ENCODE measurements at regions not wholly inside any gene's neighbourhood (a gene's known extent, or its start where the extent isn't known, plus 50 kb on each side); places are given as distances from the start of the nearest gene placed in this dataset.

DNA sequence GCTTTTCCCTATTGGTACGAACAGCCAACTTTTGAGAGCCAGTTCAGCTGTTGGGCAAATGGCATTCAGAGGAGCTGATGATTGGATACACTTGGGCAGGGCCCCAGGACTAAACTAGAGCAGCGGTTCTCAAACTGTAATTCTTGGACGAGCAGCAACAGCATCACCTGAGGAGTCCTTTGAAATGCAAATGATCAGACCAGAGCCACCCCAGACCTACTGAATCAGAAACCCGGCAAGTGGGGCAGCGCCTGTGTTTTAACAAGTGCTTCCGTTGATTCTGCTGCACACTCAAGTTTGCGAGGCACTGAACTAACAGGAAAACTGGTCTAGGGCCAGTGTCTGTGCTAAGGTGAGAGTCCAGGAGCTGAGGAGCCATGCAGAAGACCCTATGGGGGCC is 239.7 kb downstream of the UACA start:
- 60% methylated on average over 1 of the region's 7 CpGs for WGBS (ENCODE audit: insufficient coverage, low coverage, low lambda C conversion rate, missing lambda C conversion rate)
- no peak overlapping the region for H3K4me3 ChIP-seq
- H3K27me3 ChIP-seq = no peaks in the 10 kb centered on the region
- H3K27ac ChIP-seq = no peak overlapping the region
- no peaks in the 10 kb centered on the region for H3K9me3 ChIP-seq
- TF ChIP-seq POLR2A (IDR thresholded peaks at IDR 0.05) = no peak
- TF ChIP-seq CTCF (IDR thresholded peaks at IDR 0.05) = no peak
- no peak for ATAC-seq
- intact Hi-C loops (cut with DNase I) = no loop called here
- no peaks in the 10 kb centered on the region for H3K36me3 ChIP-seq
- DNase-seq = peak in 1 of 3 donors; percentile 12
- H3K4me1 ChIP-seq = peaks cover 0 to 4% (median 0%) of the 10 kb centered on the region in 4 donors

GRCh38 chr15:70523192-70523591 is 240.2 kb downstream of the UACA start:
- Histone ChIP-seq H3K4me3 (no peak overlapping the region), H3K4me1 (peaks cover 0 to 4% (median 0%) of the 10 kb centered on the region in 4 donors), H3K27me3 (no peaks in the 10 kb centered on the region), H3K36me3 (no peaks in the 10 kb centered on the region), H3K27ac (no peak overlapping the region), H3K9me3 (no peaks in the 10 kb centered on the region)
- intact Hi-C loops (cut with DNase I) = no loop called here
- TF ChIP-seq CTCF (IDR thresholded peaks at IDR 0.05) = no peak
- TF ChIP-seq POLR2A (IDR thresholded peaks at IDR 0.05) = no peak
- peak in 1 of 3 donors; percentile 21 for DNase-seq
- WGBS (ENCODE audit: insufficient coverage, low coverage, low lambda C conversion rate, missing lambda C conversion rate) = 88% methylated on average over 5 of the region's 5 CpGs
- no peak for ATAC-seq

GRCh38 chr15:70522323-70522966 is 240.9 kb downstream of the UACA start:
- H3K4me3 ChIP-seq = no peak overlapping the region
- DNase-seq (no peak), ATAC-seq (no peak)
- no peak overlapping the region for H3K27ac ChIP-seq
- H3K36me3 ChIP-seq = no peaks in the 10 kb centered on the region
- peaks cover 0 to 4% (median 0%) of the 10 kb centered on the region in 4 donors for H3K4me1 ChIP-seq
- intact Hi-C loops (cut with DNase I) = no loop called here
- H3K9me3 ChIP-seq = no peaks in the 10 kb centered on the region
- 82% methylated on average over 3 of the region's 5 CpGs for WGBS (ENCODE audit: insufficient coverage, low coverage, low lambda C conversion rate, missing lambda C conversion rate)
- TF ChIP-seq POLR2A (IDR thresholded peaks at IDR 0.05) (no peak), CTCF (IDR thresholded peaks at IDR 0.05) (no peak)
- H3K27me3 ChIP-seq = no peaks in the 10 kb centered on the region

DNA sequence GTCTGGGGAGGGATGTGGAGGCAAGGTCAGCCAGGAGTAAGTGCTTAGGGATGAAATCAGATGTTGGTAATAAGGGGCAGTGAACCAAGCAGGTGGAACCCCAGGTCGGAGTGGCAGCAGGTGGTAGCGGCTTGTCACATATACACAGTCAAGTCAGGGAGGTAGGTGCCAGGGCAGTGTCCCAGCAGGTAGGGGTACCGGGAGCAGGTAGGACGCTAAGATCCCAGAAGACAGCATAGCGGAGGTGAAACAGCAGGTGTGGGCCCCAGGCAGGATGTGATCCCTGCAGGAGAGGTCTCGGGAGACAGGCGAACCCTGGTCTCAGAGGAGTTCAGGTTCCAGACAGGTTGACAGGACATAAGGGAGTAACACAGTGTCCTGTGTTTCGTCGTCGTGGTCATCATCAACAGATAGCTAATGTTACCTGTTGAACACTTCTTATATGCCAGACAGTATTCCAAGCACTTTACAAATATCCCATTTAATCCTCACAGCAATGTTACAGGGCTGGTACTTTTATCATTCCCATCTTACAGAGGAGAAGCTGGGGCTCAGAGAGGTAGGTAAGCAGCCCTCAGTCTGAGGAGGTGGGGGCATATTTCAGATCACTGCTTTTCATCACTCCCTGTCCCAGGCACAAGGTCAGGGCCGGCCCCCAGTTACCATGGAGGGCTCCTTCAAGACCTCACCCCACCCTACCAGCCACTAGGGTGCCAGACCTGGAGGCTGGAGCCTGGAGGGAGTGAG is 241.6 kb downstream of the UACA start:
- Histone ChIP-seq H3K4me3 (no peak overlapping the region), H3K27me3 (no peaks in the 10 kb centered on the region), H3K27ac (no peak overlapping the region), H3K36me3 (no peaks in the 10 kb centered on the region), H3K9me3 (no peaks in the 10 kb centered on the region), H3K4me1 (peaks cover 0 to 4% (median 0%) of the 10 kb centered on the region in 4 donors)
- intact Hi-C loops (cut with DNase I) = no loop called here
- TF ChIP-seq CTCF (IDR thresholded peaks at IDR 0.05) (no peak), POLR2A (IDR thresholded peaks at IDR 0.05) (no peak)
- WGBS (ENCODE audit: insufficient coverage, low coverage, low lambda C conversion rate, missing lambda C conversion rate) = 83% methylated on average over 6 of the region's 11 CpGs
- DNase-seq = peak in 1 of 3 donors; percentile 34
- ATAC-seq = no peak
